Glomerular visceral epithelial cell (primary cell): ENCODE measurements at regions not wholly inside any gene's neighbourhood (a gene's known extent, or its start where the extent isn't known, plus 50 kb on each side); places are given as distances from the start of the nearest gene placed in this dataset.

ENCODE experiments used
- DNase-seq: peaks from one replicate; pipeline ENCODE4 v3.0.0-alpha.2; 2016; ENCODE audit errors: extremely low spot score

DNA sequence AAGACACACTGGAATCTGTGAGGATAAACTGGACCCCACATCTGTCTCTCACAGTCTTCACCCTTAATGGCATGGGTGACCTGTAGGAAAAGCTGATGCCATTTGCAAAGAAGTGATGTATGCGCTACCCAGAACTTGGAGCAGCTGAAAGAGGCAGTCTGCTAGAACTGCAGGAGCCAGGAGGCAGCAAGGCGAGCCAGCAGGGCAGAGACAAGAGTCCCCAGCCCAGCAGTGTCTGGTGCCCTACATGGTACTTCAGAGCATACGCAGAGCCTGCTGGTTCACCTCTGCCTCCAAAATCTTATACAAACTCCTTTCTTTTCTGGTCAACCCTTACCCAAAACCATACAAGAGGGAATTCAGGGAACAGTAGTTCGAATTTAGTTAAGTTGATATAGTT lies 683.1 kb upstream of the RAB6C start:
- no peak for DNase-seq

DNA sequence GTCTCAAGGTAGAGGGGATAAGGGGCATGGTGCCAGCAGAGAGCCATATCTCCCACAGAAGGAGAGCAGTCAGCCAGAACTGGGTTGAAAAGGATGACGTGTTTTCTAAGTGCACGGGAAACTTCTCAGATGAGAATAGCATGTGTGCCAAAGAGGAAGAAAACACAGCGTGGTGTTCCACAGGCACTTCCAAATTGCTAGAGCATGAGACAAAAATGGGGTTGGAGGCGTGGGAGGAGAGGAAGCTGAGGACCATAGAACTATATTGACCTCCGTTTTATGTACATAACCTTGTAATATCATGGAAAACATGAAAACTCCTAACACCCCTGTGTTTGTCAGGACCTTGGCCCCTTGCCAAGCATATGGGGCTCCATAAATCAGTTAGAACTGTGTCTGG lies 682.7 kb upstream of the RAB6C start:
- no peak for DNase-seq

GRCh38 chr2:129297430-129297829 lies 682.0 kb upstream of the RAB6C start:
- DNase-seq, result no peak

DNA sequence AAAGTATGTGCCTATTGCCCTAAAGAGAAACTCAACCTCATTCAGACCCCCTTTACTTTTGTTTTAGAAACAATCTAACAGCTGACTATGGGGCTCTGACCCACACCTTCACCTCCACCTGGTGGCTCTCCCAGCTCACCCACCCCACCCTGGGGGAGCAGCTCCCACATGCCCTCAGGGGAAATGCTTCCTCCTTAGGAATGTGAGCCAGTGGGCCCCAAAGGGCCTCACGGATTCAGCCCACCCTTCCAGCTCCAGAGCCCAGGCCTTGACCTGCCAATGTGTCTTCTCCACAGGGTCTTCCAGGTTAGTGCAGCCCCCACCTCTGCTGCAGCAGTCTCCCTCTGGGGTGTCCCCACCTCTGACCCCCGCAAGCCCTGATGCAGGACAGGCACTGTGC lies 680.1 kb upstream of the RAB6C start:
- DNase-seq, result no peak

DNA sequence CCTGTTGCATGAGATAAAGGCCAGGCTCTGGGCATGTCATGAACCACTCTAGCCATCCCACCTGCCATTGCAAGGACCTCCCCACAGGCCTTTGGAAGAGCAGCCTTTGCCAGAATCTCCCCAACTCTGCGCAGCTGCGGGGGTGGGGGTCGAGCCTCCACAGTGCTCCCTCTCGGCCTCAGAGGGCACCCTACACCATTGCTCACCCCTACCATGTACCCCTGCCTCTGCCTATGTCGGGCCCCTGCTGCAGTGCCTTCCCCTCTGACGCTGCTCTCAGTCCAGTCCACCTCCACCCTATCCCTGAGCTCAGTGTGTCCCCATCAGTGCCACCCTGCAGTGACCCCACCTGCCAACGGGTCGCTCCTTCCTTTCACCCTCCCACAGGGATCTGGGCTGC lies 679.7 kb upstream of the RAB6C start:
- DNase-seq, result no peak

DNA sequence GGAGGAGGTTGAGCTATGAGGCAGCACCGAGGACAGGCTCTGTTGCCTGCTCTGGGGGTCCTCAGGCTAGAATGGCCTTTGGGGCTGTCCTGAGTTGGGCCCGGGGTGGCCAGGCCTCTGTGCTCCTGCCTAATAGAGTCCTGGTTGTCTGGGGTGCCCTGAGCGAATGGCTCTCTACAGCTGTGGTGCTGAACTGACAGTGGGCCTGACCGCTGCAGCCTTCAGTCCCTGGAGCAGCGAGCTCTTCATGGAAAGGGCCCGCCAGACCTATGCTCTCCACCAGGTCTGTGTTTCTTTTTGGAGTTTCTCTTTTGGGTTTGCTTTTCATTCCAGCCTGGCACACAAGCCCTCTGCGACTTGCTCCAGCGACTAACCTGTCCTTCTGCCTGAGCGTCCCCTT lies 679.0 kb upstream of the RAB6C start:
- no peak for DNase-seq

DNA sequence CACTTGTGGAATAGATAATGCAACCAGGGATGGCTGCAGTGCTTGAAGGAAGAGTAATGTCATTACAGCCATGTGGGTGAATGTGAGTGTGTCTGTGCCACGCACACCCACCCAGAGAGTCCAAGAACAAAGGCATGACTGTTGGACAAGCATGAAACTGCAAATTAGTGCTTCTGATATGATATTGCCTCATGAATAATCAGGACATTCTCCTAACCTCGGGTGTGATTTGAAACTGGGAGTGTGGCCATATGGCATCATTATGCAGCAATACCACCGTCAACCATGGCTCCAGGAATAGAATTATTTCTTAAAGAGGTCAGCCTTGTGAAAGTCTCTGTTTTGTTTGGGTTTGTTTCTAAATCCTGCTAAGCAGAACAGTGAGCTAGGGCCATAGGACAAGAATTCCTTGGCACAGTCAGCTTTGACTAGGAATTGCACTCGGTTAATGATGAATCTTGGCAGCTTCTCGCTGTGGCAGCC lies 678.0 kb upstream of the RAB6C start:
- DNase-seq, result no peak

DNA sequence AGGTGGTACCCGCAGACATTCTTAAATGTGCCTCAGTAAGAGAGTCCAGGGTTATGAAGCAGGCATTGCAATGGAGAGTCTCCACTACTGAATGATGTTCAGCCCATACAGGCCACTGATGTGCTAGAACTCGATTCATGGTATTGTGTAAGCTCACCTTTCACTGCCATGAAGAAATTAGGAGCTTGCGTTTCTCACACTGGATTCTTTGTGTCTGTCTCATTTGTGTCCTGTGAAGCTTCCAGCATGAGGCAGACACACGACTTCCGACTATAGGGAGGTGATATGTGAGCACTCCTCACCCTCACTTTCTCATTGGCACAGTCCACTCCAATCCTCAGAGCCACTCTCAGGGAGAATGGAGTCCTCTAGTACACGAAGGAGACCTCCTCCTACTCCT lies 677.4 kb upstream of the RAB6C start:
- no peak for DNase-seq

GRCh38 chr2:129302561-129303183 lies 676.8 kb upstream of the RAB6C start:
- no peak for DNase-seq

DNA sequence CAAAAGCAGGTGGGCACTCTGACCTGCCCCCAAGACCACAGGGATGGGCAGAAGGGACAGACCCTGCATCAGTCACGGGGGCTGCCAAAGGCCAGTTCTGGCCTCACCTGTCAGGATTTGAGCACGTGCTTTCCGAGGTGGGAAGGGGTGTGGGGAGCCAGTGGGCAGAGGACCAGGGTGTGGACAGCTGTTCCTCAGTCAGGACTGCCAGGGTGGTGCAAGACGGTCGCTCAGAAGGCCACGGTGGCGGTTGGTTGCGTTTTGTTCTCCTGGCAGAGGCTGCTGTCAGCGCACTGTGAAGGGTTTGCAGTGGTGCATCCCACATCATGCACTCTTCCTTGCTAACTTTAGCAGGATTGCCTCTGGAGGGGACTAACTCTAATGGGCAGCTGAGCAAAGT lies 665.3 kb upstream of the RAB6C start:
- no peak for DNase-seq

DNA sequence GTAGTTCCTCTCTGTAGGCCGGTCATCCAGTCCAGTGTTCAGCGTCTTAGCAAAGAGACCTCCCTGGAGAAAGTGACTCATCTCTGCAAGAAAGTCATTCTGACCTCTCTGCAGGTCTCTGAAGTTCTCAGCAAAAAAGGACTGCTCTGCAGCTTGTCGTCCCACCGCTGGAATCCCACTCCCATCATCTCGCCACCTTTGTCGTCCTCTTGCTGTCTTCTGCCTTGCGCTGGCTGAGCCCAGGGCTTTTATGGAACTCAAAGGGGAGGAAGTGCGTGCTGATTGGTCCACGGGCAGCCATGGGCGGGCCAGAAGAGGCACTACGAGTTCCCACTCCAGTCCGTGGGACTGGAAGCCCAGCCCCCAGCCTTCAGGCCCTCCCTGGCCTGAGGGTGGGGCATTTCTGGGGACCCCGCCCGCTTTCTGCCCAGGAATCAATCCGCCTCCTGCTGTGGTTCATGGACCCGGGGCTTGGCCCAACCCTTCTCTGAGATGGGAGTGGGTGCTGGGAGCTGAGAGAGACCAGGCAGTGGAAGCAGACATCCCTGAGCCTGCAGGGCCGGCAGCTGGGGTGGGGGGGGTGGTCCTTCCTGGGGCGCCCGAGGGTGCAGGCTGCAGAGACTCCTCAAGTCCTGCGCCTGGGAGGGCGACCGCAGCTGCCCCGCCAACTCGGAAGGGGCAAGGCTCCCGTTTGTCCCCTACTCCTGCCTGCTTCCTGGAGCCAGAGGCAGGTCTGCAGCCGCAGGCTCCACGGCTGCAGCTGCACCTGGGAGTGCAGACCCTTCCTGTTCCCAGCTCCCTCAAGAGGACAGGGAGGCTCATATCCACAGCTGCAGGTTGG lies 660.7 kb upstream of the RAB6C start:
- no peak for DNase-seq

DNA sequence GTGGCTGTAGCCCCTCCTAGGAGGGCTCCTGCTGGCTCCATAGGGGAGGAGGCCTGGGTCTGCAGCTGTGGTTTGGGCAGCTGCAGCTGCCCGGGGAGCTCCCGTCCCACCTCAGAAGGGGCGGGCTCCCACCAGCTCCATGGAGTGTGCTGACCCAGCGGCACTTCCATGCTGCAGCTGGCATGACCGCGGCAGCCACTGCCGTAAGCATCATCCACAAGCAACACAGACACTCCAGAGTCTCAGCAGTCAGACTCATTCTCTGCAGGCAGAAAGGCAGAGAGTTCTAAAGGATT lies 660.1 kb upstream of the RAB6C start:
- DNase-seq, result no peak

DNA sequence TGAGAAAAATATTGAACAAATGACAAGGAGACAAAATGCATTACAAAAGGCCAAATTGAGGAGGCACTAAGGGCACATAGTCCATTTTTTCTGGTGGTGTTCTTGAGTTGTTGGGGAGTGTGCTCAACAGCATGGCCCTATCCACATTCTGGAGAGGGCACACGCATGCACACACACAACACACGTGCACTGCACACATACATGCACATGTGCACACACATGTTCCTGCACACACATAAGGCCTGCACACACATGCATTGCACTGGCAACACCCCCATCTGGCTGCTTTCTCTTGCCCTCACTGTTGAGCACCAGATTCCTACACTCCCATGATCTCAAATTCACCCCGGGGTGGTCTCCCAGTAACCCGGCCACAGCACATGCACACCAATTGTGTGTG lies 659.2 kb upstream of the RAB6C start:
- no peak for DNase-seq

GRCh38 chr2:129324349-129324748 lies 655.1 kb upstream of the RAB6C start:
- DNase-seq, result no peak

DNA sequence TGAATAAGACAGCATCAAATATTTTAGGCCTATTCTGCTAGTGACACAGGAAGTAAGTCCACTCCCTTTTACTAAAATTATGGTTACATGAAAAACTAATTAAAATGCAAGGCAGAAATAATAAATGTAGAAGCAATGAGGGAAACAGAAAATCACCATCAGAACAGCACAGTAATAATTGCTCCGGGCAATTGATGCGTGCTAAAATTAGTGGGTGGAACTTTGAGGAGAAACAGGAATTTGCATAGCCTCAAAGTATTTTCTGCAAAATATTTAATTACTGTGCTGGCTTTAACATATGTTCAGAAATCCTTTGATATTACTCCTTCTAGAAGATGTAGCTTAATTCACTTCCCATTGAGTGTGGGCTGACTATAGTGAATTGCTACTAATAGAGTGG lies 654.3 kb upstream of the RAB6C start:
- no peak for DNase-seq

GRCh38 chr2:129329574-129329973 lies 649.9 kb upstream of the RAB6C start:
- no peak for DNase-seq

- no peak for DNase-seq
These were observed 649.0 kb upstream of the RAB6C start for GRCh38 chr2:129330504-129330903.

DNA sequence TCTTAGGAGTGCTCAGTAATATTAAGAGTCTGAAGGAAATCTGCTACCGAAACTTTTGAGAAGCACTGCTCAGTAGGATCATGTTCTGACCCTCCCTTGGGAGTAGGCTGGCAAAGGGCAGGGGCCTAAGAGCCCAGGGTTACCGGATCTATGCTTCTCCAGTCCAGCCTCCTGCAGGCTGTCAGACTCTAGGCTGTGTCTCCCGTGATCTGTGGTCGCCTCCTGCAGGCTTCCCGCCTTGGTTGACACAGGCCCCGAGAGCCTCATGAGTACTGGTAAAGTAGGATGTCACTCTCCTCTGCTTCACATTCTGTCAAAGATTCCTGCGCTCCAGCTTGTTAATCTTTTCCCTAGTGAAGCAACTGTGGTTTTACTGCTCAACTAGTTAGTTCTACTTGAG lies 647.8 kb upstream of the RAB6C start:
- no peak for DNase-seq

DNA sequence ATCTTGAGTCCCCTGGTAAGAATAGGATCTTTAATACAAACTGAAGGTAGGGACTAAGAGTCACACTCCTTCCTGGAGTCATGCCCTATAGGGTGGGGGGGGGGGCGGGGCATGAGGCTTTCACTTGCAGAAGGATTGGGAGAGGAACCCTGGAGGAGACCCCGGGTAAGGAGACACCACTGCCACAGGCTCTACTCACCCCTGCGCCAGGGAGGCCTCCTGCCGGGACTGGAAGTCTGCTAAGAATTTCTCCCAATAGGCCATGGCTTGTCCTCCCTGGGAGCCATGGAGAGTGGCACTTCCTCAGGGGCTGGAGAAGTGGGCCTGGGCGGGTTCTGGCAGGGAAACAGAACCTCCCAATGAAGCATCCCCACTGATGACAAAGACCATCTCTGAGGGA lies 645.3 kb upstream of the RAB6C start:
- no peak for DNase-seq

DNA sequence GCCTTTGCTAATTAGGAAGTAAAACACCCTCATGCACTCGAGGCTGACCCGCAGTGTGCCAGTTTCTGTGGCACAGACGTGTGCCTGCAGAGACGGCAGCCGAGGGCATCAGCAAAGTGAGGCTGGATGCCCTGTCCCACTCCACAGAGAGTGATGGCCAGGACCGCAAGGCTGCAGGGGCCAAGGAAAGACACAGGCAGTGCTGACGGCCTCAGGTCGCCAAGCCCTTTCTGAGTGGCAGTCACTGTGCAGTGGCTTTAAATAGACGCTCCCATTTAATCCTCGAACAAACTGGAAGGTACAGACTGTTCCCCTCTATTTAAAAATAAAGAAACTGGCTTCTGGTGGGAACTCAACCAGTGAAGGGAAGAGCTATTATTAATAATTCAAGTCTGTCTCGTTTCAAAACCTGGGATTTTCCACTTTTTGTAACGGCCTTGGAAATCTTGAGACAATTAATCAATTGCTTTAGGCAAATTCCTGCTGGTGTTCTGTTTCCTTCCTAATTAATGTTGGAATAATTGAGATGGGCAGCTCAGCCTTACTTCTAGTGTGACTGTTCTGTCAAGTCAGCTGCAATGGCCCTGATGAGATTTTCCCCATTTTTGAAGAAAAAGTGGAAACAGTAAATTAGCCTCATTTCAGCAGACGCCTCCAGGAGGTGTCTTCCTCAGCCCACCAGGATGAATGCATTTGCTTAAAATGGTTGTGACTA lies 644.6 kb upstream of the RAB6C start:
- DNase-seq, result no peak

- DNase-seq, result no peak
These were observed 643.2 kb upstream of the RAB6C start for GRCh38 chr2:129336276-129336675.

- no peak for DNase-seq
These were observed 642.4 kb upstream of the RAB6C start for GRCh38 chr2:129337076-129337475.

- DNase-seq, result no peak
These were observed 633.9 kb upstream of the RAB6C start for GRCh38 chr2:129345540-129345939.
